OCI-LY7 (cell line): ENCODE measurements at regions not wholly inside any gene's neighbourhood (a gene's known extent, or its start where the extent isn't known, plus 50 kb on each side); places are given as distances from the start of the nearest gene placed in this dataset.

Experiments
- EZH2phosphoT487 ChIP-seq: fragments of 200-600 bp; sonication (generic); IDR thresholded peaks from 2 replicates; pipeline ENCODE4 v1.6.1; 2018; ENCODE audit warnings: low read depth, borderline replicate concordance, mild to moderate bottlenecking, mixed run types, antibody characterized with exemption, low read length, moderate library complexity, mixed read lengths
- TF ChIP-seq, protein P1 (sequence below): fragments of 200-600 bp; sonication (generic); conservative IDR thresholded peaks from 2 replicates; pipeline ENCODE4 v1.5.1; 2014; ENCODE audit warnings: mild to moderate bottlenecking, antibody characterized with exemption, low read length, moderate library complexity, mixed read lengths

DNA sequence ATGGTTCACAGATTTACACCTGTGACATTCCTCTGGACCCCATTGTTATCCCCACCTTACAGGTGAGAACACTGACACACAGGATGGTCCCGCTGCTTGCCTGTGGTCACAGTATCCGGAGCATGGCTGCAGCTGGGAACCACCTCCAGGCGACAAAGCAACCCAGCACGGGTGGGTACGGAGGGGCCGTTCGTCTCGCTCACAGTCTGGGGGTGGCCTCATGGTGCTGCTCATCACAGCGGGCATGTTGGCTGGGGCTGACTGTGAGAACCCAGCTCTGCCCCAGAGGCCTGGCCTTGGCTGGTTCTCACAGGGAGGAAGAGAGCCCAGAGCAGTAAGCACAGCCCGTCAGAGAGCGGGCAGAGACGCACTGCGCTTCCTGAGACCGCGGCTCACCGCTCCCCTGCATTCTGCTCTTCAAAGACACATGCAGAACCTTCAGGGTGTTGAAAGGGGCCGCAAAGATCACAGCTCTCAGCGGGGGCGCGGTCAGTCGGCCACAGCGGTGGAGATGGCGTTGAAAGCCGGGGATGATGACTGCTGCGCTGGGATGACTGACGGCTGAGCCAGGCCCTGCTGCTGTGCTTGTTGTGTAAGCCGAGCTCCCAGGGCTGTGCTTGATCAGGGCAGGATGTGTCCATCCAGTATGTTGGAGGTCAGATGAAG lies 423.0 kb downstream of the BRD1 start:
- TF ChIP-seq, protein P1, sequence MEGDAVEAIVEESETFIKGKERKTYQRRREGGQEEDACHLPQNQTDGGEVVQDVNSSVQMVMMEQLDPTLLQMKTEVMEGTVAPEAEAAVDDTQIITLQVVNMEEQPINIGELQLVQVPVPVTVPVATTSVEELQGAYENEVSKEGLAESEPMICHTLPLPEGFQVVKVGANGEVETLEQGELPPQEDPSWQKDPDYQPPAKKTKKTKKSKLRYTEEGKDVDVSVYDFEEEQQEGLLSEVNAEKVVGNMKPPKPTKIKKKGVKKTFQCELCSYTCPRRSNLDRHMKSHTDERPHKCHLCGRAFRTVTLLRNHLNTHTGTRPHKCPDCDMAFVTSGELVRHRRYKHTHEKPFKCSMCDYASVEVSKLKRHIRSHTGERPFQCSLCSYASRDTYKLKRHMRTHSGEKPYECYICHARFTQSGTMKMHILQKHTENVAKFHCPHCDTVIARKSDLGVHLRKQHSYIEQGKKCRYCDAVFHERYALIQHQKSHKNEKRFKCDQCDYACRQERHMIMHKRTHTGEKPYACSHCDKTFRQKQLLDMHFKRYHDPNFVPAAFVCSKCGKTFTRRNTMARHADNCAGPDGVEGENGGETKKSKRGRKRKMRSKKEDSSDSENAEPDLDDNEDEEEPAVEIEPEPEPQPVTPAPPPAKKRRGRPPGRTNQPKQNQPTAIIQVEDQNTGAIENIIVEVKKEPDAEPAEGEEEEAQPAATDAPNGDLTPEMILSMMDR, result no peak
- TF ChIP-seq EZH2phosphoT487, result no peak
